ENCODE measurements at regions not wholly inside any gene's neighbourhood (a gene's known extent, or its start where the extent isn't known, plus 50 kb on each side); places are given as distances from the start of the nearest gene placed in this dataset.

- Histone ChIP-seq H3K27ac (no peak overlapping the region), H3K4me1 (ENCODE audit: control insufficient read depth in 1 of 2, low read depth in 2 of 2) (no peaks in the 10 kb centered on the region), H3K36me3 (no peaks in the 10 kb centered on the region), H3K4me3 (no peak overlapping the region), H3K9me3 (no peaks in the 10 kb centered on the region), H3K27me3 (replicated peaks; ENCODE audit: insufficient read depth) (no peaks in the 10 kb centered on the region)
- DNase-seq (ENCODE audit: low spot score), result no peak
- no peak for TF ChIP-seq CTCF (IDR thresholded peaks at IDR 0.05)
- ATAC-seq (ENCODE audit: insufficient number of reproducible peaks, low FRiP score, low read depth), result no peak
Observed at GRCh38 chr7:54629771-54630170, 87.6 kb downstream of the VSTM2A start.

- ATAC-seq (ENCODE audit: insufficient number of reproducible peaks, low FRiP score, low read depth) (no peak), DNase-seq (ENCODE audit: low spot score) (no peak)
- H3K4me1 ChIP-seq (ENCODE audit: control insufficient read depth in 1 of 2, low read depth in 2 of 2), result no peaks in the 10 kb centered on the region
- H3K27me3 ChIP-seq (replicated peaks; ENCODE audit: insufficient read depth), result no peaks in the 10 kb centered on the region
- no peak overlapping the region for H3K4me3 ChIP-seq
- H3K9me3 ChIP-seq, result no peaks in the 10 kb centered on the region
- no peak overlapping the region for H3K27ac ChIP-seq
- no peak for TF ChIP-seq CTCF (IDR thresholded peaks at IDR 0.05)
- no peaks in the 10 kb centered on the region for H3K36me3 ChIP-seq
Observed at GRCh38 chr7:54622696-54623309, 80.6 kb downstream of the VSTM2A start.
